MCF 10A (cell line): ENCODE measurements at regions not wholly inside any gene's neighbourhood (a gene's known extent, or its start where the extent isn't known, plus 50 kb on each side); places are given as distances from the start of the nearest gene placed in this dataset.

Source experiments
- BruUV-seq: library from RNA; stranded (reverse); fragments of 400-500 nt; replicated peaks from 2 replicates; lab custom pipeline; 2021; lab: Mats Ljungman, UMichigan
- CTCF ChIA-PET: fragments of 300-600 bp; sonication (Branson Sonifier 250); formaldehyde crosslinking; extraction: SDS; loops from one replicate; lab custom pipeline; 2021; ENCODE audit warnings: antibody characterized with exemption, inconsistent platforms; lab: Yijun Ruan, JAX
- POLR2A ChIA-PET: fragments of 300-600, 350-650 bp; sonication (Branson Sonifier 250); formaldehyde crosslinking; extraction: SDS; loops from one replicate; lab custom pipeline; 2020; ENCODE audit warnings: antibody characterized with exemption, inconsistent platforms; lab: Yijun Ruan, JAX
- DNase-seq: peaks from one replicate; pipeline ENCODE4 v3.0.0-alpha.2; 2018; ENCODE audit not compliant: unreplicated experiment
- H3K27ac Mint-ChIP-seq: one replicate; pipeline ENCODE4 v1.8.0; 2022; ENCODE audit warnings: mild to moderate bottlenecking, low read depth, mixed read lengths; ENCODE audit not compliant: unreplicated experiment
- H3K27me3 Mint-ChIP-seq: one replicate; pipeline ENCODE4 v1.8.0; 2022; ENCODE audit warnings: mixed read lengths; ENCODE audit not compliant: insufficient read depth, unreplicated experiment
- H3K36me3 Mint-ChIP-seq: one replicate; pipeline ENCODE4 v1.8.0; 2022; ENCODE audit warnings: mild to moderate bottlenecking, moderate library complexity, mixed read lengths; ENCODE audit not compliant: insufficient read depth, unreplicated experiment
- H3K4me1 Mint-ChIP-seq: one replicate; pipeline ENCODE4 v1.8.0; 2022; ENCODE audit warnings: mixed read lengths; ENCODE audit not compliant: insufficient read depth, unreplicated experiment
- H3K4me3 Mint-ChIP-seq: one replicate; pipeline ENCODE4 v1.8.0; 2022; ENCODE audit warnings: mild to moderate bottlenecking, moderate library complexity, mixed read lengths; ENCODE audit not compliant: unreplicated experiment
- H3K9me3 Mint-ChIP-seq: one replicate; pipeline ENCODE4 v1.8.0; 2022; ENCODE audit warnings: mixed read lengths; ENCODE audit not compliant: unreplicated experiment
- CTCF ChIP-seq: fragments of 200-600 bp; IDR thresholded peaks from one replicate; pipeline ENCODE4 v1.8.0; 2022; ENCODE audit warnings: antibody characterized with exemption, mild to moderate bottlenecking; ENCODE audit not compliant: unreplicated experiment
- intact Hi-C: fragments of 100-400 bp; cut with micrococcal nuclease; formaldehyde crosslinking; loops from 2 replicates; pipeline ENCODE4 v1.14.1; 2022

- DNase-seq = no peak
- Mint-ChIP-seq H3K4me3 (no peak overlapping the region), H3K9me3 (no peaks in the 10 kb centered on the region), H3K27ac (no peak overlapping the region), H3K4me1 (no peaks in the 10 kb centered on the region), H3K27me3 (no peaks in the 10 kb centered on the region), H3K36me3 (no peaks in the 10 kb centered on the region)
- ChIA-PET CTCF (interaction anchor here (1.1 kb wide), 1 partner anchor 15 kb away, joined by 3 read pairs; no protein-coding TSS in a partner anchor), POLR2A (interaction anchor here (0.6 to 0.7 kb wide), 2 partner anchors 59 to 173 kb away, joined by 3 to 5 read pairs; no protein-coding TSS in a partner anchor)
- intact Hi-C loops = no loop called here
- BruUV-seq = no TSS peak
- no peak for TF ChIP-seq CTCF
Measured at GRCh38 chr5:159645179-159645846, 271.0 kb upstream of the ADRA1B start.

- POLR2A ChIA-PET = no interaction called here
- intact Hi-C loops = no loop called here
- CTCF ChIA-PET = interaction anchor here (1.2 kb wide), 1 partner anchor 207 kb away, joined by 3 read pairs; no protein-coding TSS in a partner anchor
- Mint-ChIP-seq H3K4me1 (no peaks in the 10 kb centered on the region), H3K27me3 (no peaks in the 10 kb centered on the region), H3K9me3 (no peaks in the 10 kb centered on the region), H3K36me3 (no peaks in the 10 kb centered on the region), H3K27ac (no peak overlapping the region), H3K4me3 (no peak overlapping the region)
- TF ChIP-seq CTCF = no peak
- no peak for DNase-seq
- no TSS peak for BruUV-seq
Measured at GRCh38 chr5:159650803-159651202, 265.5 kb upstream of the ADRA1B start.

- no peaks in the 10 kb centered on the region for H3K36me3 Mint-ChIP-seq
- no TSS peak for BruUV-seq
- H3K4me1 Mint-ChIP-seq = peaks cover 12% of the 10 kb centered on the region
- DNase-seq = no peak
- H3K27me3 Mint-ChIP-seq = no peaks in the 10 kb centered on the region
- H3K4me3 Mint-ChIP-seq = no peak overlapping the region
- no peak for TF ChIP-seq CTCF
- no peak overlapping the region for H3K27ac Mint-ChIP-seq
- POLR2A ChIA-PET = interaction anchor here (0.8 to 1.0 kb wide), 2 partner anchors 12 to 74 kb away, joined by 3 read pairs; no protein-coding TSS in a partner anchor
- no peaks in the 10 kb centered on the region for H3K9me3 Mint-ChIP-seq
- CTCF ChIA-PET = no interaction called here
- intact Hi-C loops = no loop called here
Measured at GRCh38 chr5:159655757-159656409, 260.4 kb upstream of the ADRA1B start.

- Mint-ChIP-seq H3K4me1 (peaks cover 12% of the 10 kb centered on the region), H3K4me3 (no peak overlapping the region), H3K27me3 (no peaks in the 10 kb centered on the region), H3K9me3 (no peaks in the 10 kb centered on the region), H3K27ac (no peak overlapping the region), H3K36me3 (no peaks in the 10 kb centered on the region)
- intact Hi-C loops = no loop called here
- DNase-seq = no peak
- POLR2A ChIA-PET = no interaction called here
- CTCF ChIA-PET = no interaction called here
- TF ChIP-seq CTCF = no peak
- BruUV-seq = no TSS peak
Measured at GRCh38 chr5:159657298-159657697, 259.0 kb upstream of the ADRA1B start.
